ENCODE measurements at regions not wholly inside any gene's neighbourhood (a gene's known extent, or its start where the extent isn't known, plus 50 kb on each side); places are given as distances from the start of the nearest gene placed in this dataset.

DNA sequence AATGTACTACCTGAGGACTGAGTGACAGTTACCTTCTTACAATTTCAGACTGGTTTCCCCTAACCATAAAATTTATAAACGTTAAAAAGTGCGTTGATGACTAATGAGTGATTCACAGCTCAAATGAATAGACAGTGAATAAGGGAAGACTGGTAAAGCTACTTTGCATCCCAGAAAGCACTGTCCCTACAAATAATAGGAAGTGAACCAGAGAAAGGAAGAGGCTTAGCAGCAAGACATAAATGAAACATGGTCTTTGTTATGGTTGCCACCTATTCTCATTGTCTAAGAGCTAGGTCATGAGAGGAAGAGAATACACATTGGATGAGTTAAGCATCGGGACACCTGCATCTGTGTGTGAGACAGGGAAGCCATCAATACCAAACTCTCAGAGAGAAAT is 849.2 kb downstream of the TAF11L14 start:
- Mint-ChIP-seq H3K4me3 (ENCODE audit: low read depth) (no peak overlapping the region), H3K27ac (no peak overlapping the region), H3K9me3 (no peaks in the 10 kb centered on the region), H3K36me3 (ENCODE audit: low read depth) (no peaks in the 10 kb centered on the region), H3K27me3 (ENCODE audit: low read depth) (no peaks in the 10 kb centered on the region), H3K4me1 (ENCODE audit: low read depth) (no peaks in the 10 kb centered on the region)
- intact Hi-C loops (cut with micrococcal nuclease): no loop called here
- no peak for DNase-seq (ENCODE audit: low spot score)

DNA sequence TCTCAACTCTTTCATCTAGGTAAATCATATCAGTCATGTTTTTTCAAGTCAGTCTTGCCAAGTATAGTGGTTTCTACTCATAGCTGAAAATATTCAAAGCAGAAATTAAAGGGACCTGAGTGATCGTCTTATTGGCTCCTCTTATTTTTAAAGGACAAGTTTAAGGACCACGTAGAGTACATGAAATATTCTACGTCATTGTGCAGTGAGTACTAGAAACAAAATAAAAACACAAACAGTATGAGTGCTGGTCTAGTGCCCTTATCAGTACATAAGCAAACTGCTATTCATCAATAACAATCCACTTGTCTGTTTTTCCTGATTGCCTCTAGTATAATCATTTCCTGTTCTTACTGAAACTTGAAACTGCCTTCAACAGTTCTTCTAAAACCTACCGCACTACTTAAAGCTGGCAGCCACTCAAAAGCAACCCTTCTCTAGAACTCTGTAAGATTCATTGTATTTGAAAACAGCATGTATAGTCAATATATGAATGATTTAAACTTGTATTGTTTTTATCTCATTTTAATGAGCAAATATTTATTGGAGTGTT is 853.7 kb downstream of the TAF11L14 start:
- Mint-ChIP-seq H3K36me3 (ENCODE audit: low read depth) (no peaks in the 10 kb centered on the region), H3K4me3 (ENCODE audit: low read depth) (no peak overlapping the region), H3K4me1 (ENCODE audit: low read depth) (no peaks in the 10 kb centered on the region), H3K27me3 (ENCODE audit: low read depth) (no peaks in the 10 kb centered on the region), H3K9me3 (peaks cover 11% of the 10 kb centered on the region), H3K27ac (no peak overlapping the region)
- intact Hi-C loops (cut with micrococcal nuclease): no loop called here
- DNase-seq (ENCODE audit: low spot score): no peak

DNA sequence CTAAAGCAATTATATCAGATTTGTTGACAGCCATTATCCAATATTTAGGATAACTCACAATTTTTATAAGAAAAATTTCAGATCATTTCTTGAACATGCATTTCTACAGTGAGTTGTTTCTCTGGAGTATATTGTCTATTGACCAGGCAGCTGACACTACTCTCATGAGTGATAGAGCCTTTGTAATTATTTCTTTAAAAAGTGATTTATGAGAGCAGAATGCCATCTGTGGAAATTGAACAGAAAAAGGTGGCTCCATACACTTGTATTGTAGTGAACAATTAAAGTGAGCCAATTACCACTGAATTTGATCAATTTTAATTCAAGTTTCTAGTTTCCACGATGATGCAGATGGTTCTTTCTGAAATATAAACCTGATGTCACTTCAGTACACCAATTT is 855.4 kb downstream of the TAF11L14 start:
- Mint-ChIP-seq H3K4me1 (ENCODE audit: low read depth) (no peaks in the 10 kb centered on the region), H3K4me3 (ENCODE audit: low read depth) (no peak overlapping the region), H3K27me3 (ENCODE audit: low read depth) (no peaks in the 10 kb centered on the region), H3K9me3 (peaks cover 11% of the 10 kb centered on the region), H3K36me3 (ENCODE audit: low read depth) (no peaks in the 10 kb centered on the region), H3K27ac (no peak overlapping the region)
- intact Hi-C loops (cut with micrococcal nuclease): no loop called here
- DNase-seq (ENCODE audit: low spot score): no peak

DNA sequence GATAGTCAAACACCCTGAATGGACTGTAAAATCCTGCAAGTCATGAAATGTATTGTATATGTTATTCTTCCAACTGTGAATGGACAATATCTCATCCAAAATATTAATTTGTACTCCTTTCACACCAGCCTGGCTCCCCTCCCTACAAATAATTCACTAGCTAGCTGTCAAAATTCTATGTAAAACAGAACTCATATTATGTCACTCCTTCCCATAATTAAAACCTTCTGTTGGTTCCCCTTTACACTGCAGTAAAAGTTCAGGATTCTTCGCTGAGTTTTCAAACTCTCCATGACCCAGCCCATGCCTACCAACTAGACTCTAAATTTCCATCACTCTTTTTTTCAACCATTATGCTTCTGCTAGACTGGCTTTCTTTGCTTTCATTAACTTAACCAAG is 857.1 kb downstream of the TAF11L14 start:
- intact Hi-C loops (cut with micrococcal nuclease): no loop called here
- Mint-ChIP-seq H3K9me3 (peaks cover 12% of the 10 kb centered on the region), H3K36me3 (ENCODE audit: low read depth) (no peaks in the 10 kb centered on the region), H3K27ac (no peak overlapping the region), H3K27me3 (ENCODE audit: low read depth) (no peaks in the 10 kb centered on the region), H3K4me3 (ENCODE audit: low read depth) (no peak overlapping the region), H3K4me1 (ENCODE audit: low read depth) (no peaks in the 10 kb centered on the region)
- DNase-seq (ENCODE audit: low spot score): no peak

DNA sequence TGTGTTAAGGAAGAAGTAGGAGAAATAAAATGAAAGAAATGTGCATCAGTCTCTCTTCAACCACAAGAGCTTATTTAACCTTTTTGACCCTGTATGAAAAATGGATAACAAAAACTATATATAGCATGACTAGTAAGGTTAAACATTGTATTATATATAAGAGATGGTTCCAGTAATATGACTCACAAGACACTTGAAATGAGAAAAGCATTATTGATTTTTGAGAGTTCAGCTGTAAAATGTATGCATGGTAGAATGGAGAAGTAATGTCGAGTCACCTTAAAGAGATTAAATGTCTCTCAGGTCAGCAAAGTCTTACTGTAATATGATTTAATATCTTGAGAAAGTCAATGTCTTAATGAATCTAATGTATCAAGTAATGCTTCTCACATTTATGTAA is 860.9 kb downstream of the TAF11L14 start:
- Mint-ChIP-seq H3K4me1 (ENCODE audit: low read depth) (no peaks in the 10 kb centered on the region), H3K4me3 (ENCODE audit: low read depth) (no peak overlapping the region), H3K36me3 (ENCODE audit: low read depth) (no peaks in the 10 kb centered on the region), H3K27me3 (ENCODE audit: low read depth) (no peaks in the 10 kb centered on the region), H3K27ac (no peak overlapping the region), H3K9me3 (peaks cover 22% of the 10 kb centered on the region)
- intact Hi-C loops (cut with micrococcal nuclease): no loop called here
- DNase-seq (ENCODE audit: low spot score): no peak

DNA sequence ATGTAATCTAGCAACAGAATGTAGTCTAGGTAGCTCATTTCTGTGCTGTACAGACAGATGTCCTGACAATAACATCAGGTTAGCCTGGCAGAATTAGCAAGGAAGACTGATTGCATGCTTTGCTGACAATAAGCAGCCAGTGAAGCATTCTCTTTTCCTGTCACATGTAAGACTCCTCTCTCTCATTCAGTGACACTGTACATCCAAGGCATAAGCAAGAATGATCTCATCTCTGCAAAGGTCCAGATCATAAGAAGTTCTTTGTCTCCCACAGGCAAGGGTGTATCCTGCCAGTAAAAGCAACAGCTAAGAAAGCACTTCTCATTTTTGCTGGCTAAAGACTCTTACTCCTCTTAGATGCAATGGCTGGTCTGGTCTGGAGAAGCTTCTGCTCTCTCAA is 861.8 kb downstream of the TAF11L14 start:
- H3K4me3 Mint-ChIP-seq (ENCODE audit: low read depth): no peak overlapping the region
- intact Hi-C loops (cut with micrococcal nuclease): no loop called here
- no peaks in the 10 kb centered on the region for H3K36me3 Mint-ChIP-seq (ENCODE audit: low read depth)
- no peak for DNase-seq (ENCODE audit: low spot score)
- peaks cover 20% of the 10 kb centered on the region for H3K9me3 Mint-ChIP-seq
- no peak overlapping the region for H3K27ac Mint-ChIP-seq
- no peaks in the 10 kb centered on the region for H3K4me1 Mint-ChIP-seq (ENCODE audit: low read depth)
- H3K27me3 Mint-ChIP-seq (ENCODE audit: low read depth): no peaks in the 10 kb centered on the region

DNA sequence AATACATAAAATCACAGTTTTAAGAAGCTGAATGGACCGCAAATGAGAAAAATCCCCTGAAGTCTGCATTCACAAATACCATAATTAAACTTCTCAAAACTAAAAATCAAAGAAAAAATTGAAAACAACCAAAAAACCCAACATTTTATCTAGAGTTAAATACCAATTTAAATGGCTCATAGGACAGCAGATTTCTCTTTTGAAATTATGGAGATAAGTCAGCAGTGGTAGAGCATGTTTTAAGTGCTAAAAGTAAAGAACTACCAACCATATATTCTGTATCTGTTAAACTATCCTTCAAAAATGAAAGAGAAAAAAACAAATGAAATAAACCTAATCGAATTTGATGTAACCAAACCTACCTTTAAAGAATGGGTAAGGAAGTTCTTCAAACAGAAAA is 862.8 kb downstream of the TAF11L14 start:
- H3K27ac Mint-ChIP-seq: no peak overlapping the region
- peaks cover 13% of the 10 kb centered on the region for H3K9me3 Mint-ChIP-seq
- H3K36me3 Mint-ChIP-seq (ENCODE audit: low read depth): no peaks in the 10 kb centered on the region
- H3K27me3 Mint-ChIP-seq (ENCODE audit: low read depth): no peaks in the 10 kb centered on the region
- no peak overlapping the region for H3K4me3 Mint-ChIP-seq (ENCODE audit: low read depth)
- no peak for DNase-seq (ENCODE audit: low spot score)
- intact Hi-C loops (cut with micrococcal nuclease): no loop called here
- H3K4me1 Mint-ChIP-seq (ENCODE audit: low read depth): no peaks in the 10 kb centered on the region

DNA sequence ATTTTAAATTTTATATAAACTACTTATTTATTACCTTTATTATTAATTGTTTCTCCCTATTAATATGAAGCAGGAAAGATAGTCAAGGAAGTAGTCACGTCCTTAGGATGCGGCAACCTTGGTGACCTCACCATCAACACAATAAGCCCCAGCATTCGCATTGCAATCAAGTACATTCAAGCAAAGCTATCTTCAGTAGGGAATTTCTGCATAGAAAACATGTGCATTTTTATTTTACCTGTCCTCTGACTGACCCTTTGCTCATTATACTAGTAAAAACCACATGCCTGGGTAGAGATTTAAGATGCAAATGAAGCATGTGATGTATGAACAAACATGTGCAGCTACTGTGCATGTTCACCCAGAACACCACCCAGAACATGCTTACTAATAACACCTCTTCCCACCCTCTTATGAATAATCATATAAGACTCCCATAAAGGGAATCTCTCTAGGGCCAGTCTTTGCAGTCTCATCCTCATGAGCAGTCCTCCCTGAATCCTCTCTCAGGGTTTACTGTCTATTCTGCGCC is 869.6 kb downstream of the TAF11L14 start:
- H3K4me3 Mint-ChIP-seq (ENCODE audit: low read depth): no peak overlapping the region
- no peaks in the 10 kb centered on the region for H3K36me3 Mint-ChIP-seq (ENCODE audit: low read depth)
- no peak overlapping the region for H3K27ac Mint-ChIP-seq
- H3K9me3 Mint-ChIP-seq: peaks cover 8% of the 10 kb centered on the region
- no peaks in the 10 kb centered on the region for H3K27me3 Mint-ChIP-seq (ENCODE audit: low read depth)
- intact Hi-C loops (cut with micrococcal nuclease): no loop called here
- H3K4me1 Mint-ChIP-seq (ENCODE audit: low read depth): no peaks in the 10 kb centered on the region
- DNase-seq (ENCODE audit: low spot score): no peak

DNA sequence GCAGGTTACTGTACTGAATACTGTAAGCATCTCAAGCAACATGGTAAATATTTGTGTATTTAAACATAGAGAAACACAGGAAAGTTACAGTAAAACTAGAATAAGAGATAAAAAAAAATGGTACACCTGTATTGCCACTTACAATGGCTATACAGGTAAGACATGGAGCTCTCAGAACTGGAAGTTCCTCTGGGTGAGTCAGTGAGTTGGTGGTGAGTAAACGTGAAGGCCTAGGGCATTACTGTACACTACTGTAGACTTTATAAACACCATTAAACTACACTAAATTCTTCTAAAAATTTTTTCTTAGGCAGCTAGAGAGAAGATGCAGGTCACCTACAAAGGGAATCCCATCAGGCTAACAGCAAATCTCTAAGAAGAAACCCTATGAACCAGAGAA is 872.9 kb downstream of the TAF11L14 start:
- Mint-ChIP-seq H3K9me3 (peaks cover 10% of the 10 kb centered on the region), H3K4me1 (ENCODE audit: low read depth) (no peaks in the 10 kb centered on the region), H3K4me3 (ENCODE audit: low read depth) (no peak overlapping the region), H3K27me3 (ENCODE audit: low read depth) (no peaks in the 10 kb centered on the region), H3K27ac (no peak overlapping the region), H3K36me3 (ENCODE audit: low read depth) (no peaks in the 10 kb centered on the region)
- no peak for DNase-seq (ENCODE audit: low spot score)
- intact Hi-C loops (cut with micrococcal nuclease): no loop called here

DNA sequence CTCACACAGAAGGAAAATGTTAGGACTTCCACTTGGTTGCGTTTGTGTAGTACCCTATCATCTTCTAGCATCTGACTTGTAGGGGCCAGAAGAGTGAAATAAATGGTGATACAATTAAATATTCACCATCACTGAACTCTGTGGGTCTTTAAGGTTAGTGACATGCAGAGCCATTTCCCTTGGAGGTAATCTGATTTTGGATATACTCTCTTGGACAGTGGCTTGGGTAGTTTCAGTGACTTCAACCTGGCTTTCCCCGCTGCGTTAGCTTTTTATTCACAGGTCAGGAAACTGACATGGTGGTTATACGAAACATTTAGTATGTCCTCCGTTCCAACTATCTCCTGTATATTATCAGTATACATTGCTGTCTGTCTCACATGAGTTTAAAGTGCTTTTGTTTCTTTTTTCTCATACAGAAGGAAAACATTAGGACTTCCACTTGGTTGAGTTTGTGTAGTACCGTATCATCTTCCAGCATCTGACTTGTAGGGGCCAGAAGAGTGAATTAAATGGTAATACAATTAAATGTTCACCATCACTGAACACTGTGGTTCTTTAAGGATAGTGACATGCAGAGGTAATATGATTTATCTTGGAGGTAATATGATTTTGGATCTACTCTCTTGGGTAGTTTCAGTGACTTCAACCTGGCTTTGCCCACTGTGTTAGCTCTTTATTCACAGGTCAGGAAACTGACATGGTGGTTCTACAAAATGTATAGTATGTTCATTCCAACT is 883.6 kb downstream of the TAF11L14 start:
- DNase-seq (ENCODE audit: low spot score): no peak
- Mint-ChIP-seq H3K36me3 (ENCODE audit: low read depth) (no peaks in the 10 kb centered on the region), H3K4me1 (ENCODE audit: low read depth) (no peaks in the 10 kb centered on the region), H3K4me3 (ENCODE audit: low read depth) (no peak overlapping the region), H3K27me3 (ENCODE audit: low read depth) (no peaks in the 10 kb centered on the region), H3K27ac (no peak overlapping the region), H3K9me3 (peaks cover 11% of the 10 kb centered on the region)
- intact Hi-C loops (cut with micrococcal nuclease): no loop called here

DNA sequence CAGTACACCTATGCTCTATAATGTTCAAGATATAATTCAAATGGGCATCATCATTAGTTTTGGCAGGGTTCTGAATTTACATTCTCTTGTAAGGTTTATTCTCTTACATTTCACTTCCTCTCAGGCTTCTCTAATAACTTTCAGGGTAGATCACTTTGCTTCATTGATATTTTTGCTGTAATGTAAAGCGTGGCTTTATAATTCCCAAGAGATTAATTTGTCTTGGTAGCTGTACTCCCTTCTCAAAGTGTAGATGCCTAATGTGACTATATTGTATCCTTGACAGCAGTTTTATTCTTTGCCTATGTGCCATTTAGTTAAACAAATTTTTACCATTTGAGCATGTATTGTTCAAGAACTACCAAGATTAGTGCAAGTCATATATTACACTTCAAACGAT is 889.1 kb downstream of the TAF11L14 start:
- Mint-ChIP-seq H3K9me3 (peaks cover 6% of the 10 kb centered on the region), H3K36me3 (ENCODE audit: low read depth) (no peaks in the 10 kb centered on the region), H3K27ac (no peak overlapping the region), H3K4me3 (ENCODE audit: low read depth) (no peak overlapping the region), H3K27me3 (ENCODE audit: low read depth) (no peaks in the 10 kb centered on the region), H3K4me1 (ENCODE audit: low read depth) (no peaks in the 10 kb centered on the region)
- no peak for DNase-seq (ENCODE audit: low spot score)
- intact Hi-C loops (cut with micrococcal nuclease): no loop called here

DNA sequence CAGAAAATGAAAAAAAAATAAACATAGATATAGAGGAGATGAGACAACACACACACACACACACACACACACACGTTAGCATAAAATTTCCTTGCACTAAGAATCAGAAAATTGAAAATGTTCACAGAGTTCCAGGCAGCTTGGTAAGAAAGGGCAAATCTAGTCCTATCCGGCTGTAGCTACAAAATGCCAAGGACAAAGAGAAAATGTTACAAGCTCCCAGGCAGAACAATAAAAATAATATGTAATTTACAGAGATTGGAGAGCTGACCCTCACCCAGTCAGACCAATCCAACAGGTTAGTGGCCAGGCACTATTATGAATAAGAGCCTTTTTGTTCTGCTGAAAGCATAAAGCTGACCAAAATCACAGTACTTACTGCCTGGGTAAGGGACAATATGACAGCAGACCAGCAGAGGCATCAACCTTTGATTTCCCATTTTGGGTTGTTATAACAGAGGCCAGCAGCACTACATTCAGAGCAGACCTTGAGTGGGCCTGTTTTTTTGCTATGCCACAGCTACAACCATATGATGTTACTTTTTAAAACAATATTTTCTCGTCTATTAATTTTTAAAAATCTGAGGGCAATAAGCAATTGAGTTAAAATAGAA is 892.6 kb downstream of the TAF11L14 start:
- intact Hi-C loops (cut with micrococcal nuclease): no loop called here

DNA sequence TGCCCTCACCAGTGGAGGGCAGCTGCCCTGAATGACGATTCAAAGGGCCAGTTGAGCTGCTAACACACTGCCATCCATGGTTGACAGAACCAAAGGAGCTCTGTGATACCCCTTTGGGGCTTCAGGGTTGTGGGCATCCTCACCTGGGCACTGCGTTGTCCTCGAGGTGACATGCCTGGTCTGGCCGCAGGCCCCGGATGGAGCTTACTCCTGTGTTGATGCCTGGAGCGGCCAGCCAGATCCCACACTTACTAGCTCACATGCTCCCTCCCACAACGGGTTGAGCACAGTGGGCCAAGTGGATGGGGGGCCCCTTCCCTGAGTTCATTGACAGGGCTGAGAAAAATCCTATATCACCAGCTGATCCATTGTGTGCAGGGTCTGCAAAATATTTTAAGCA is 898.9 kb downstream of the TAF11L14 start:
- no peaks in the 10 kb centered on the region for H3K36me3 Mint-ChIP-seq (ENCODE audit: low read depth)
- DNase-seq (ENCODE audit: low spot score): no peak
- peaks cover 13% of the 10 kb centered on the region for H3K9me3 Mint-ChIP-seq
- H3K27ac Mint-ChIP-seq: no peak overlapping the region
- H3K4me3 Mint-ChIP-seq (ENCODE audit: low read depth): no peak overlapping the region
- H3K4me1 Mint-ChIP-seq (ENCODE audit: low read depth): no peaks in the 10 kb centered on the region
- intact Hi-C loops (cut with micrococcal nuclease): no loop called here
- no peaks in the 10 kb centered on the region for H3K27me3 Mint-ChIP-seq (ENCODE audit: low read depth)

More for the DNA sequence above, 892.6 kb downstream of the TAF11L14 start:
- Mint-ChIP-seq H3K9me3 (peaks cover 5% of the 10 kb centered on the region), H3K27ac (no peak overlapping the region), H3K4me3 (ENCODE audit: low read depth) (no peak overlapping the region), H3K4me1 (ENCODE audit: low read depth) (no peaks in the 10 kb centered on the region), H3K27me3 (ENCODE audit: low read depth) (no peaks in the 10 kb centered on the region), H3K36me3 (ENCODE audit: low read depth) (no peaks in the 10 kb centered on the region)
- no peak for DNase-seq (ENCODE audit: low spot score)

Measured in activated T-helper 2 cell treated with anti-CD3 and anti-CD28 coated beads, Interferon-gamma antibody, Interleukin-2, Interleukin-4, amounts not matched to agents 10 μg/mL and 5 μg/mL and 100 μg/mL, durations not matched to agents 14 hours and 24 hours and 36 hours (primary cell).